ENCODE measurements at regions not wholly inside any gene's neighbourhood (a gene's known extent, or its start where the extent isn't known, plus 50 kb on each side); places are given as distances from the start of the nearest gene placed in this dataset.
A peak's percentile ranks its signal among the peaks of the same experiment; 100 is the strongest.
"Not testable (repeated sequence)": the region's sequence is repeated elsewhere in the genome, so short reads cannot be mapped to it uniquely, and the experiment has no call there.

DNA sequence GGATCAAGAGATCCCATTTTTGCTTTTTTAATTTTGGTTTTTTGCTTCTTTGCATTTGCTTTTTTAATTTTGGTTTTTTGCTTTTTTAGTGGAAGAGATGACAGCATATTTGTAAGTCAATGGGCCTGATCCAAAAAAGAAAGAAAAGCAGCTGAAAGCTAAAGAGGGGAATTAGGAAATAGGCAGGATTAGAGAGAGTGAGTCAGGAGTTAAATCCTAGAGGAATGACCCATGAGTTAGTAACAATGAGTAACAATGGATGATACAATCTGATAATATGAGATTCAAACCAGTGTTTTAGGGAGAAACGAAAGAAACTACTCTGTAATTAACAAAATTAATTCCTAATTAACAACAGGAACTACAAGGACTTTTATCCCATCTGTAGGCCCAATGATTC, 111.2 kb upstream of the SGCG start:
- peak; percentile 17 for DNase-seq (ENCODE audit: low spot score)

DNA sequence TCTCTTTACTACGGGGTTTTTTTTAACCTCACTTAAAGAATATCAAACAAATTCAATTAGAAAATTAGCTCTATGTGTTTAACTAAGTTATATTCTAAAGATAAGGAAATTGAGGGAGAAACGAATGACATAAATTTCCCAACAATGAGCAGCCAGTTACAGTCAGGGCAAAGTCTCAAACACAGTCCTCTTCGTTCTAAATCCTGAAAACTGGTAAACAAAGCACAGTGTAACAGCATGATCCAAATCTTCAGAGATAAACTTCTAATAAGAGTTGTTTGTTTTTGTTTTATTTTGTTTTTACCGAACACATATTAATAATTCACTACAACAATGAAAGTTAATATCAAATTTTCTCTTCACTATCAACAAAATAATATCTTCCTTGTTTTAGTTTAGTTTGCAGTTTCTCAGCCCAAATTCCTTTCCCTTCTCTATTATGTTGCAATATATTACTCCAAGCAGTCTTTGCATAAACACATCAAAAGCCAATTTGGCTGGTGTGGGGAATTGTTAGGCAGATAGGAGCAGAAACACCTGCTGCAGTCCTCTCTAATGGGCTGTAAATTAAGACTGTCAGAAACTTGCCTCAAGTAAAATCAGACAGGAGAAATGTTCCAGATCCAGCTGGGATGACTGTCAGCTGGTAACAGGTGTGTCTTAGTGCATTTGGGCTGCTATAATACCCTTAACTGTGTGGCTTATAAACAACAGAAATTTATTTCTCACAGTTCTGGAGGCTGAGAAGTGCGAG, 106.5 kb upstream of the SGCG start:
- no peak for DNase-seq (ENCODE audit: low spot score)

DNA sequence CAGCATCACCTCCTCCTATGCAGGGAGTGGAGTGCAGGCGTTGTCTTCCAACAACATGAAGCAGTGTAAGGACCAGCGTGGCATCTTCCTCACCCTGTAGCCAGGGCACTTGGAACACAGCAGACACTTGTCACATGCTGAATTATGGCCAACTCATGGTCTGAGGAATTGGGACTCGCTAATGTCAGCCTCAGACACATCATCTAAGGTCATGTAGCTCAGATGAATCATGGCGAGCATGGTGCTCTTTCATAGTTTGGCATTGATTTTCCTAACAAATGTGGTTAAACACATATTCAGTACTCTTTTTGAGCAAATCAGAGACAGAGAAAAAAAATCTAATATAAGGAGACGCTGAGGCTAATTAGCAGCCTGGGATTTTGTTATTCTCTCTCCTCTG, 99.6 kb upstream of the SGCG start:
- DNase-seq (ENCODE audit: low spot score) = no peak

DNA sequence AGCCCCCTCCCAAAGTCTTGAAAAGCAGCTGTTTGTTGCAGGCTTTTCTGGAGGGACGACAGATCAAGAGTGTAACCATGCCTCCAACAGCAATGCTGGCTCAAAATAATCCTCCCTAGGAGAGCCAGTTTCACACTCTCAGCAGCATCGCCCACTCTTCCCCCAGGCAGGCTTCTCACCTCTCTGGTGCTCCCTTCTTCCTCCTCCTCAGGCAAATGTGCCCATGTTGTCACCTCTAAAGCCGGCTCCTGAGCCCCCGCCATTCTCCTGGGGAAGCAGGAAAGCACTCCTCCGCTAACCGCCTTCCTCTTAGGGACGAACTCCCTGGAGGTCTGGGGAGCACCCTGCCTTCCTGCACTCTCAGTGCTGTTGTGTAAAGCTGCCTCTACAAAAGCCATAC, 98.9 kb upstream of the SGCG start:
- DNase-seq (ENCODE audit: low spot score) = no peak

DNA sequence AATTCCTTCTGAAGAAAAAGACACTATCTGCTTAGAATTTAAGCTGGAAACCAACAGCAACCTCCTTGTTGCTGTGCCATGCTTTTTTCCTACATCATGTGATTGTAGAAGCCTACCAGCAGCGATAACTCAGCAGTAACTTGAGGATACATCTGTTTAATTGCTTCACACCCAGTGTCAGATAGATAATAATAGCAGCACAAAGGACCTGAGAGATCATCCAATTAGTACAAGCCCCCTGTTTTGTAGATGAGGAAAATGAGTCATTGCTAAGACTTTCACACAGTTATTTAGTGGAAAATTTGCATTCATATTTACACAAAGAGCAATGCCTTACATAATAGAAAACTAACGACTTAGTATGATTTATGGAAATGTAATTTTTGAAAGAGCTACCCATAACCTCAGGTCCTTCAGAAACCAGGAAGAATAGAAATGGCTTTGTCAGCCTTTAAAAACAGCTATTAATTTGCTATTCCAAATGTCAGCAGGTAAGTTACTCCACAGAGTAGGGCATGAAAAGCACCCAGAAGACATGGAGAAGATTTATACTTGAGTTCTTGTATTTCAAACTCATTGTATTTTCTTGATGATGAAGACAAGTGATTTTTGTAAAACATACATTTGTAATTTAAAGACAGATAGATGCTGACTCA, 93.7 kb upstream of the SGCG start:
- no peak for DNase-seq (ENCODE audit: low spot score)

DNA sequence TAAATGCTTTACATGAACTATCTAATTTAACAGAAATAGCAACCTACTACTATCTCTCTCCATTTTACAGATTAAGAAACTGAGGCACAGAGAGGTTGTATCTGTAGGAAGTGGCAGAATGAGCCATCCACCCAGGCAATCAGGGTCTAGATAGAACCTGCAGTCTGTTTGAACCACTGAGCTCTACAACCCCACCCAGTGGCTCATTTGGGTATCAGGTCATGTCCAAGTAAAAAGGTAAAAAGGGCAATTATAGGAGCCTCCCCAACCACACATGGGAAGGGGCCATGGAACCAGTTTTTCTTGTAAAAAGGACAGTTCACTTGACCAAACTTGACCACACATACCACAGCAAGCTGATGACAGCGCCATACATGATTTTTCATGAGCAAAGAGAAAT, 92.9 kb upstream of the SGCG start:
- peak; percentile 4 for DNase-seq (ENCODE audit: low spot score)

DNA sequence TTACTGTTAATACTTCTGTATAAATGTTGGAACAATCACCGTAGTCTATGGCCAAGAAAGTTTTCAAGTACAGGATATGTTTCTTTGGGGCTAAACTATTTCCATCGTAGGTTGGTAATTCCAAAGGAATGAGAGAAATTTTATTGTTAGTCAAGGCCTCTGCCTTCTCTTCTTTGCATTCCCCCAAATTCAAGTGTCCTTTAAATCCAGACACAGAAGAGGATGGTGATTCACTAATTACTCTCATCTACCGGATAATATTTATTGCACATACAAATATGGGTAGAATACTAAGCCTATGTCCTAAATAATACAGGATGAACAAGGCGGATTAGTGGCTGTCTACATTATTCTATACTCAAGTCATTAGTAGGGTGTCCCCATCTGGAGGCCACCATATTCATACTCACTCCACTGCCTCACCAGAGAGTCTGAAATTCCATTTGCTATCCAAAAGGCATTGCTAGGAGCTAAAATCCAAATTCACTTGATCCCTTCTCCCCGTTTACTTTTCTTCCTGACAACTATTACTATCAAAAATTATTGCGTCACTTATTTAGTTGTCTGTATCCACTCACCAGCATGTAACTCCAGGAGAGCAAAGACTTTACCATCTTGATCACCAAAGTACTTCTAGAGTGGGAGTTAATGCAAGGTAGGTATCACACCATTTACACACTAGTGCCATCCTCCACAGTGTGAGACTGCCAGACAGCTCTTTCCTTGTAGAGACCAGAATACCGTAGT, 82.4 kb upstream of the SGCG start:
- no peak for DNase-seq (ENCODE audit: low spot score)

DNA sequence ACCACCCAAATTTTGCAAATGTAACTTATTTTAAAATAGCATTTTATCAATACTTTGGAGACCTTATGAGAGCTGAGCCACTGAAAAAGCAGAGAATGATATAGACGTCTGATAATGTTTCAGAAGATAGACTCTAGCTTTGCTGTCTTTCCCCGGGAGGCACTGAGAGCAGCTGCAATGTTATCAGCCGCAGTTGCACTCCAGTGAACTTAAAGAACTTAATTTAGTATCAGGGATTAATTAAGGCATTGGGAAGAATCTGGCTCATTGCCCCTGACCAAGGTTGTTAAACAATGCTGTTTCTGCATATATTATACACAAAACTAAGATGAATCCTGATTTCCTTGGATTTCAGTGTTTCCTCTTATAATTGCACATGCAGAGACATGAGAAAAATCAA, 75.7 kb upstream of the SGCG start:
- no peak for DNase-seq (ENCODE audit: low spot score)

DNA sequence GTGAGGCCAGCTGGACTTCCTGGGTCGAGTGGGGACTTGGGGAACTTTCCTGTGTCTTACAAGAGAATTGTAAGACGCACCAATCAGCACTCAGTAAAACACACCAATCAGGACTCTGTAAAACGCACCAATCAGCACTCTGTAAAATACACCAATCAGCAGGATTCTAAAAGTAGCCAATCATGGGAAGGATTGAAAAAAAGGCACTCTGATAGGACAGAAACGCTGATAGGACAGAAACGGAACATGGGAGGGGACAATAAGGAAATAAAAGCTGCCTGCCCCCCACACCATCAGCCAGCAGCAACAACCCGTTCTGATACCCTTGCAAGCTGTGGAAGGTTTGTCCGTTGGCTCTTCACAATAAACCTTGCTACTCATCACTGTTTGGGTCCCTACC, 73.1 kb upstream of the SGCG start:
- no peak for DNase-seq (ENCODE audit: low spot score)

DNA sequence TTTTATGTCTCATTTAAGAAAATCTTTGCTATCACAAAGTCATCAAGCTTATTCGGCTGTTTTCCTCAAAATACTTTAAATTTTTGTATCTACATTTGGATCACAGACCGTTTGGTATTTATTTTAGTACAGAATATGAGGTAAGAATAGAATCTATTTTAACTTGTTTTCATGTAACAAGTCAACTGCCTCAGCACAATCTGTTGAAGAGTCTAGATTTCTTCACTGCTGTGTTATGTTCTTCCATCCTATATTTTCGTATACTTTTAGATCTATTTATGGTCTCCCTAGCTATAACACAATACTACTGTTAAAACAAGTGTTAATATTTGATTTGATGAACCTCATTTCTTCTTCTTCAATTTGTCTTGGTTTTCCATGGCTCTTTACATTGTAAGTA, 61.6 kb upstream of the SGCG start:
- no peak for DNase-seq (ENCODE audit: low spot score)

DNA sequence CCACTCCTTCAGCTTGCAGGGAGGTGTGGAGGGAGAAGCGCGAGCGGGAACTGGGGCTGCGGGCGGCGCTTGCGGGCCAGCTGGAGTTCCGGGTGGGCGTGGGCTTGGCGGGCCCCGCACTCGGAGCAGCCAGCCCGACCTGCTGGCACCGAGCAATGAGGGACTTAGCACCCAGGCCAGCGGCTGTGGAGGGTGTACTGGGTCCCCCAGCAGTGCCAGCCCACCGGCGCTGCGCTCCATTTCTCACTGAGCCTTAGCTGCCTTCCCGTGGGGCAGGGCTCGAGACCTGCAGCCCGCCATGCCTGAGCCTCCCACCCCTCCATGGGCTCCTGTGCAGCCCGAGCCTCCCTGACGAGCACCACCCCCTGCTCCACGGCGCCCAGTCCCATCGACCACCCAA, 53.2 kb upstream of the SGCG start:
- DNase-seq (ENCODE audit: low spot score) = not testable (repeated sequence)

DNA sequence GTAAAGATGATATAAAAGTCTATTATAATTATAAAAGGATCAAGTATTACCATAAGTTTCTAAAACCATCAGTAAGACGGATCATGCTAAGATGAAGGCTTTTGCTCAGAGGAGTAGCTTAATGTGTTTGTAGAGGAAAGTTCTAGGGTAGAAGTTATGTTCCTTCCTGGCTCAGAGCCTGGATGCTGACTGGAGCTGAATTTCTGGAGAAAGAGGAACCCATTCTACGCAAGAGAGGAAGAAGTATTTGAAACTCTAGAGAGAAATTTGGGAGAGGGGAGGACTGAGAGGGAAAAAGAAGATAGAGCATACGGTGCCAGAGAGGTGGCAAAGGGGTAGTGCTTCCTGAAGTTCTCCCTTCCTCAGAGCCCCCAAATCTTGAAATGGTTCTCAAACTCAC, 51.4 kb upstream of the SGCG start:
- no peak for DNase-seq (ENCODE audit: low spot score)

Data from A172 (cell line).